SK-N-SH (cell line): ENCODE measurements at regions not wholly inside any gene's neighbourhood (a gene's known extent, or its start where the extent isn't known, plus 50 kb on each side); places are given as distances from the start of the nearest gene placed in this dataset.

Experiments
- EZH2phosphoT487 ChIP-seq: fragments of 200-600 bp; sonication (generic); IDR thresholded peaks from 2 replicates; pipeline ENCODE4 v1.6.1; 2017; ENCODE audit warnings: low read depth, mixed run types, mild to moderate bottlenecking, antibody characterized with exemption, moderate library complexity, borderline replicate concordance
- FOXM1 ChIP-seq: IDR thresholded peaks from 2 replicates; pipeline ENCODE4 v1.4.0; 2012; ENCODE audit warnings: low read depth, mild to moderate bottlenecking
- MXI1 ChIP-seq: IDR thresholded peaks from 2 replicates; pipeline ENCODE4 v1.6.1; 2012; ENCODE audit warnings: mild to moderate bottlenecking, low read depth, low read length, improper control_type of control experiment
- NRF1 ChIP-seq: IDR thresholded peaks from 2 replicates; pipeline ENCODE4 v1.6.1; 2012; ENCODE audit warnings: low read depth, mild to moderate bottlenecking, low read length
- RFX5 ChIP-seq: IDR thresholded peaks from 2 replicates; pipeline ENCODE4 v1.6.1; 2012; ENCODE audit warnings: mild to moderate bottlenecking, improper control_type of control experiment, low read length
- TCF12 ChIP-seq: IDR thresholded peaks from 2 replicates; pipeline ENCODE4 v1.4.0; 2012
- TF ChIP-seq, protein P1 (sequence below): fragments of 200-600 bp; sonication (generic); IDR thresholded peaks from 2 replicates; pipeline ENCODE4 v1.6.1; 2017; ENCODE audit warnings: antibody characterized with exemption, mild to moderate bottlenecking, moderate library complexity
- TF ChIP-seq, protein P2 (sequence below): fragments of 150-350 bp; IDR thresholded peaks from 2 replicates; pipeline ENCODE4 v1.6.1; 2017; ENCODE audit warnings: antibody characterized with exemption, low read length, low read depth, borderline replicate concordance

DNA sequence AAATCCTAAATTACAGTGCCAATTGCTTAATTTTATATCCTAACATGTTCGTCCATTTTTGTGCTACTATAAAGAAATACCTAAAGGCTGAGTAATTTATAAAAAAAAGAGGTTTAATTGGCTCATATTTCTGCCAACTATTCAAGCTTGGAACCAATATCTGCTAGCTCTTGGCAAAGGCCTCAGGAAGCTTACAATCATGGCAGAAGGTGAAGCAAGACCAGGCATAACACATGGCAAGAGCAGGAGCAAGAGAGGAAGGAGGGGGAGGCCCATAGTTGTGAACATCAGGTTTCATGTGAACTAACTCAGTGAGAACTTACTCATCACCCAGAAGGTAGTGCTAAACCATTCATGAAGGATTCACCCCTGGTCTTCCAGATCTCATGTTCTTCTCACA is 494.3 kb downstream of the CCER1 start:
- TF ChIP-seq TCF12 (no peak), RFX5 (no peak), MXI1 (no peak), NRF1 (no peak), EZH2phosphoT487 (no peak), FOXM1 (no peak)
- TF ChIP-seq, protein P1, sequence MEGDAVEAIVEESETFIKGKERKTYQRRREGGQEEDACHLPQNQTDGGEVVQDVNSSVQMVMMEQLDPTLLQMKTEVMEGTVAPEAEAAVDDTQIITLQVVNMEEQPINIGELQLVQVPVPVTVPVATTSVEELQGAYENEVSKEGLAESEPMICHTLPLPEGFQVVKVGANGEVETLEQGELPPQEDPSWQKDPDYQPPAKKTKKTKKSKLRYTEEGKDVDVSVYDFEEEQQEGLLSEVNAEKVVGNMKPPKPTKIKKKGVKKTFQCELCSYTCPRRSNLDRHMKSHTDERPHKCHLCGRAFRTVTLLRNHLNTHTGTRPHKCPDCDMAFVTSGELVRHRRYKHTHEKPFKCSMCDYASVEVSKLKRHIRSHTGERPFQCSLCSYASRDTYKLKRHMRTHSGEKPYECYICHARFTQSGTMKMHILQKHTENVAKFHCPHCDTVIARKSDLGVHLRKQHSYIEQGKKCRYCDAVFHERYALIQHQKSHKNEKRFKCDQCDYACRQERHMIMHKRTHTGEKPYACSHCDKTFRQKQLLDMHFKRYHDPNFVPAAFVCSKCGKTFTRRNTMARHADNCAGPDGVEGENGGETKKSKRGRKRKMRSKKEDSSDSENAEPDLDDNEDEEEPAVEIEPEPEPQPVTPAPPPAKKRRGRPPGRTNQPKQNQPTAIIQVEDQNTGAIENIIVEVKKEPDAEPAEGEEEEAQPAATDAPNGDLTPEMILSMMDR, result no peak
- TF ChIP-seq, protein P2, sequence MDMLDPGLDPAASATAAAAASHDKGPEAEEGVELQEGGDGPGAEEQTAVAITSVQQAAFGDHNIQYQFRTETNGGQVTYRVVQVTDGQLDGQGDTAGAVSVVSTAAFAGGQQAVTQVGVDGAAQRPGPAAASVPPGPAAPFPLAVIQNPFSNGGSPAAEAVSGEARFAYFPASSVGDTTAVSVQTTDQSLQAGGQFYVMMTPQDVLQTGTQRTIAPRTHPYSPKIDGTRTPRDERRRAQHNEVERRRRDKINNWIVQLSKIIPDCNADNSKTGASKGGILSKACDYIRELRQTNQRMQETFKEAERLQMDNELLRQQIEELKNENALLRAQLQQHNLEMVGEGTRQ, result no peak
